ENCODE measurements at regions not wholly inside any gene's neighbourhood (a gene's known extent, or its start where the extent isn't known, plus 50 kb on each side); places are given as distances from the start of the nearest gene placed in this dataset.

- H3K36me3 ChIP-seq (ENCODE audit: control insufficient read depth in 1 of 2, insufficient read depth in 2 of 2, low read length in 2 of 2): no peaks in the 10 kb centered on the region
- no peaks in the 10 kb centered on the region for H3K9me3 ChIP-seq (ENCODE audit: insufficient read depth, low read depth, low read length)
- peak; percentile 72 to 88 for DNase-seq
- no peak overlapping the region for H4K91ac ChIP-seq (ENCODE audit: low read depth, low read length)
- H3K79me2 ChIP-seq (ENCODE audit: control insufficient read depth, insufficient read depth, low read length, poor library complexity): no peaks in the 10 kb centered on the region
- H3K14ac ChIP-seq (ENCODE audit: low read length): no peak overlapping the region
- no peak overlapping the region for H3K4me2 ChIP-seq (ENCODE audit: low read length)
- H3K4me3 ChIP-seq (ENCODE audit: low read depth, low read length): no peak overlapping the region
- no peak overlapping the region for H3K18ac ChIP-seq (ENCODE audit: low read length)
- no peak overlapping the region for H3K23ac ChIP-seq (ENCODE audit: low read length)
- H2AK5ac ChIP-seq (ENCODE audit: low read length): no peak overlapping the region
- H4K8ac ChIP-seq (ENCODE audit: low read depth, low read length): no peak overlapping the region
- no peak overlapping the region for H2BK12ac ChIP-seq (ENCODE audit: low read length)
- H2BK120ac ChIP-seq (ENCODE audit: insufficient read depth, low read length, poor library complexity): no peak overlapping the region
- H2BK5ac ChIP-seq (ENCODE audit: low read depth, low read length, poor library complexity): no peak overlapping the region
- H3K4me1 ChIP-seq (ENCODE audit: control insufficient read depth in 1 of 2, insufficient read depth in 2 of 2, low read length in 2 of 2): peaks cover 0 to 5% of the 10 kb centered on the region in 2 experiments
- no peak overlapping the region for H3K9ac ChIP-seq (ENCODE audit: low read length)
- H3K27me3 ChIP-seq (ENCODE audit: insufficient read depth, low read length): no peaks in the 10 kb centered on the region
- no peak overlapping the region for H4K12ac ChIP-seq (ENCODE audit: low read depth, low read length)
- H3K4ac ChIP-seq (ENCODE audit: low read depth, low read length): no peak overlapping the region
- H3K79me1 ChIP-seq (ENCODE audit: low read length): peaks cover 2% of the 10 kb centered on the region
- no peak overlapping the region for H2AFZ ChIP-seq (ENCODE audit: insufficient read depth, low read length, poor library complexity)
- WGBS (ENCODE audit: extremely low coverage, insufficient coverage, insufficient read length): no CpG with 5 or more reads among the region's 1 CpG
- no peak overlapping the region for H3K27ac ChIP-seq (ENCODE audit: low read depth, low read length)
These were observed 544.8 kb upstream of the CAMK1G start for GRCh38 chr1:209038735-209039134.

- H4K12ac ChIP-seq (ENCODE audit: low read depth, low read length): no peak overlapping the region
- H3K9me3 ChIP-seq (ENCODE audit: insufficient read depth, low read depth, low read length): no peaks in the 10 kb centered on the region
- H2BK5ac ChIP-seq (ENCODE audit: low read depth, low read length, poor library complexity): no peak overlapping the region
- H3K79me1 ChIP-seq (ENCODE audit: low read length): peaks cover 4% of the 10 kb centered on the region
- H4K91ac ChIP-seq (ENCODE audit: low read depth, low read length): no peak overlapping the region
- H3K79me2 ChIP-seq (ENCODE audit: control insufficient read depth, insufficient read depth, low read length, poor library complexity): no peaks in the 10 kb centered on the region
- H2AK5ac ChIP-seq (ENCODE audit: low read length): no peak overlapping the region
- H2AFZ ChIP-seq (ENCODE audit: insufficient read depth, low read length, poor library complexity): no peak overlapping the region
- H3K4me2 ChIP-seq (ENCODE audit: low read length): no peak overlapping the region
- H3K36me3 ChIP-seq (ENCODE audit: control insufficient read depth in 1 of 2, insufficient read depth in 2 of 2, low read length in 2 of 2): no peaks in the 10 kb centered on the region
- no peak overlapping the region for H2BK12ac ChIP-seq (ENCODE audit: low read length)
- H2BK120ac ChIP-seq (ENCODE audit: insufficient read depth, low read length, poor library complexity): no peak overlapping the region
- H3K27me3 ChIP-seq (ENCODE audit: insufficient read depth, low read length): no peaks in the 10 kb centered on the region
- H3K27ac ChIP-seq (ENCODE audit: low read depth, low read length): no peak overlapping the region
- H3K4me1 ChIP-seq (ENCODE audit: control insufficient read depth in 1 of 2, insufficient read depth in 2 of 2, low read length in 2 of 2): peaks cover 0 to 5% of the 10 kb centered on the region in 2 experiments
- no peak overlapping the region for H4K8ac ChIP-seq (ENCODE audit: low read depth, low read length)
- no peak overlapping the region for H3K23ac ChIP-seq (ENCODE audit: low read length)
- no peak overlapping the region for H3K14ac ChIP-seq (ENCODE audit: low read length)
- no peak overlapping the region for H3K4ac ChIP-seq (ENCODE audit: low read depth, low read length)
- no peak overlapping the region for H3K18ac ChIP-seq (ENCODE audit: low read length)
- H3K4me3 ChIP-seq (ENCODE audit: low read depth, low read length): no peak overlapping the region
- WGBS (ENCODE audit: extremely low coverage, insufficient coverage, insufficient read length): no CpG with 5 or more reads among the region's 3 CpGs
- H3K9ac ChIP-seq (ENCODE audit: low read length): no peak overlapping the region
- no peak for DNase-seq
These were observed 543.2 kb upstream of the CAMK1G start for GRCh38 chr1:209040351-209040750.

GRCh38 chr1:209041927-209042326 is 541.6 kb upstream of the CAMK1G start:
- Histone ChIP-seq H3K14ac (ENCODE audit: low read length) (no peak overlapping the region), H3K4me3 (ENCODE audit: low read depth, low read length) (no peak overlapping the region), H2AFZ (ENCODE audit: insufficient read depth, low read length, poor library complexity) (no peak overlapping the region), H3K9ac (ENCODE audit: low read length) (no peak overlapping the region), H4K8ac (ENCODE audit: low read depth, low read length) (no peak overlapping the region), H2BK120ac (ENCODE audit: insufficient read depth, low read length, poor library complexity) (no peak overlapping the region), H3K27ac (ENCODE audit: low read depth, low read length) (no peak overlapping the region), H3K23ac (ENCODE audit: low read length) (no peak overlapping the region), H2BK5ac (ENCODE audit: low read depth, low read length, poor library complexity) (no peak overlapping the region), H2AK5ac (ENCODE audit: low read length) (no peak overlapping the region), H3K4ac (ENCODE audit: low read depth, low read length) (no peak overlapping the region), H3K79me1 (ENCODE audit: low read length) (peaks cover 7% of the 10 kb centered on the region), H3K27me3 (ENCODE audit: insufficient read depth, low read length) (no peaks in the 10 kb centered on the region), H3K79me2 (ENCODE audit: control insufficient read depth, insufficient read depth, low read length, poor library complexity) (no peaks in the 10 kb centered on the region), H3K4me2 (ENCODE audit: low read length) (no peak overlapping the region), H3K4me1 (ENCODE audit: control insufficient read depth in 1 of 2, insufficient read depth in 2 of 2, low read length in 2 of 2) (peaks cover 3 to 5% of the 10 kb centered on the region in 2 experiments), H3K18ac (ENCODE audit: low read length) (no peak overlapping the region), H3K36me3 (ENCODE audit: control insufficient read depth in 1 of 2, insufficient read depth in 2 of 2, low read length in 2 of 2) (no peaks in the 10 kb centered on the region), H4K12ac (ENCODE audit: low read depth, low read length) (no peak overlapping the region), H4K91ac (ENCODE audit: low read depth, low read length) (no peak overlapping the region), H2BK12ac (ENCODE audit: low read length) (no peak overlapping the region), H3K9me3 (ENCODE audit: insufficient read depth, low read depth, low read length) (no peaks in the 10 kb centered on the region)
- DNase-seq: peak in 1 of 2 donors; percentile 52
- no CpG with 5 or more reads among the region's 2 CpGs for WGBS (ENCODE audit: extremely low coverage, insufficient coverage, insufficient read length)

- Histone ChIP-seq H2BK12ac (ENCODE audit: low read length) (no peak overlapping the region), H3K4me3 (ENCODE audit: low read depth, low read length) (no peak overlapping the region), H2BK120ac (ENCODE audit: insufficient read depth, low read length, poor library complexity) (no peak overlapping the region), H3K79me1 (ENCODE audit: low read length) (peaks cover 7% of the 10 kb centered on the region), H3K14ac (ENCODE audit: low read length) (no peak overlapping the region), H3K4me2 (ENCODE audit: low read length) (no peak overlapping the region), H3K18ac (ENCODE audit: low read length) (no peak overlapping the region), H3K23ac (ENCODE audit: low read length) (no peak overlapping the region), H3K4ac (ENCODE audit: low read depth, low read length) (no peak overlapping the region), H3K9ac (ENCODE audit: low read length) (no peak overlapping the region), H2AFZ (ENCODE audit: insufficient read depth, low read length, poor library complexity) (no peak overlapping the region), H4K91ac (ENCODE audit: low read depth, low read length) (no peak overlapping the region), H2AK5ac (ENCODE audit: low read length) (no peak overlapping the region), H3K9me3 (ENCODE audit: insufficient read depth, low read depth, low read length) (no peaks in the 10 kb centered on the region), H3K36me3 (ENCODE audit: control insufficient read depth in 1 of 2, insufficient read depth in 2 of 2, low read length in 2 of 2) (no peaks in the 10 kb centered on the region), H3K4me1 (ENCODE audit: control insufficient read depth in 1 of 2, insufficient read depth in 2 of 2, low read length in 2 of 2) (peaks cover 3 to 5% of the 10 kb centered on the region in 2 experiments), H2BK5ac (ENCODE audit: low read depth, low read length, poor library complexity) (no peak overlapping the region), H3K79me2 (ENCODE audit: control insufficient read depth, insufficient read depth, low read length, poor library complexity) (no peaks in the 10 kb centered on the region), H3K27ac (ENCODE audit: low read depth, low read length) (no peak overlapping the region), H4K8ac (ENCODE audit: low read depth, low read length) (no peak overlapping the region), H4K12ac (ENCODE audit: low read depth, low read length) (no peak overlapping the region), H3K27me3 (ENCODE audit: insufficient read depth, low read length) (no peaks in the 10 kb centered on the region)
- no peak for DNase-seq
- no CpG with 5 or more reads among the region's 4 CpGs for WGBS (ENCODE audit: extremely low coverage, insufficient coverage, insufficient read length)
These were observed 541.1 kb upstream of the CAMK1G start for GRCh38 chr1:209042413-209042812.
